ENCODE measurements at regions not wholly inside any gene's neighbourhood (a gene's known extent, or its start where the extent isn't known, plus 50 kb on each side); places are given as distances from the start of the nearest gene placed in this dataset.

GRCh38 chr21:21734088-21734487 lies 735.9 kb downstream of the NCAM2 start:
- H3K9me3 ChIP-seq: no peaks in the 10 kb centered on the region
- WGBS (ENCODE audit: missing lambda C conversion rate): 13% methylated on average over 1 of the region's 1 CpG
- no peak for TF ChIP-seq CEBPB (IDR thresholded peaks at IDR 0.05)
- no peak for TF ChIP-seq ZSCAN20 (CRISPR knock-in tag; IDR thresholded peaks at IDR 0.05)
- TF ChIP-seq HOXB5 (CRISPR knock-in tag; IDR thresholded peaks at IDR 0.05): no peak
- TF ChIP-seq MYC (IDR thresholded peaks at IDR 0.05; ENCODE audit: borderline replicate concordance, low read length): no peak
- no peak for TF ChIP-seq HDAC2 (IDR thresholded peaks at IDR 0.05)
- TF ChIP-seq TP53 (CRISPR knock-in tag; IDR thresholded peaks at IDR 0.05): no peak
- TF ChIP-seq REST (IDR thresholded peaks at IDR 0.05): no peak
- TF ChIP-seq FOSL2 (IDR thresholded peaks at IDR 0.05): no peak
- TF ChIP-seq FOSL2 (CRISPR knock-in tag; IDR thresholded peaks at IDR 0.05): no peak
- TF ChIP-seq EP300 (IDR thresholded peaks at IDR 0.05): no peak
- no peak for TF ChIP-seq MAX (IDR thresholded peaks at IDR 0.05)
- TF ChIP-seq CHD4 (IDR thresholded peaks at IDR 0.05; ENCODE audit: borderline replicate concordance): no peak
- TF ChIP-seq PHF8 (IDR thresholded peaks at IDR 0.05; ENCODE audit: borderline replicate concordance, low read depth): no peak
- TF ChIP-seq BHLHE40 (IDR thresholded peaks at IDR 0.05; ENCODE audit: low read depth, low read length): no peak
- no peak for TF ChIP-seq PBX3 (IDR thresholded peaks at IDR 0.05)
- TF ChIP-seq RNF2 (IDR thresholded peaks at IDR 0.05; ENCODE audit: borderline replicate concordance, low read depth): no peak
- TF ChIP-seq KDM5A (IDR thresholded peaks at IDR 0.05): no peak
- TF ChIP-seq, protein P1, sequence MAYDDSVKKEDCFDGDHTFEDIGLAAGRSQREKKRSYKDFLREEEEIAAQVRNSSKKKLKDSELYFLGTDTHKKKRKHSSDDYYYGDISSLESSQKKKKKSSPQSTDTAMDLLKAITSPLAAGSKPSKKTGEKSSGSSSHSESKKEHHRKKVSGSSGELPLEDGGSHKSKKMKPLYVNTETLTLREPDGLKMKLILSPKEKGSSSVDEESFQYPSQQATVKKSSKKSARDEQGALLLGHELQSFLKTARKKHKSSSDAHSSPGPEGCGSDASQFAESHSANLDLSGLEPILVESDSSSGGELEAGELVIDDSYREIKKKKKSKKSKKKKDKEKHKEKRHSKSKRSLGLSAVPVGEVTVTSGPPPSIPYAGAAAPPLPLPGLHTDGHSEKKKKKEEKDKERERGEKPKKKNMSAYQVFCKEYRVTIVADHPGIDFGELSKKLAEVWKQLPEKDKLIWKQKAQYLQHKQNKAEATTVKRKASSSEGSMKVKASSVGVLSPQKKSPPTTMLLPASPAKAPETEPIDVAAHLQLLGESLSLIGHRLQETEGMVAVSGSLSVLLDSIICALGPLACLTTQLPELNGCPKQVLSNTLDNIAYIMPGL (CRISPR knock-in tag; IDR thresholded peaks at IDR 0.05; ENCODE audit: borderline replicate concordance): no peak
- no peaks in the 10 kb centered on the region for H3K4me1 ChIP-seq
- ATAC-seq (no peak), FAIRE-seq (no peak), DNase-seq (ENCODE audit: low read depth in 1 of 2, low spot score in 1 of 2) (no peak)
- H3K4me2 ChIP-seq: no peak overlapping the region
- no peak overlapping the region for H3K4me3 ChIP-seq
- no peak overlapping the region for H3K27ac ChIP-seq
- ChIA-PET CTCF (no interaction called here), POLR2A (no interaction called here)

- DNase-seq (ENCODE audit: low read depth in 1 of 2, low spot score in 1 of 2) (no peak), FAIRE-seq (no peak), ATAC-seq (no peak)
- 0% methylated on average over 5 of the region's 7 CpGs for WGBS (ENCODE audit: missing lambda C conversion rate)
- CTCF ChIA-PET: no interaction called here
- no peak overlapping the region for H3K27ac ChIP-seq
- no peak overlapping the region for H3K4me3 ChIP-seq
- no peaks in the 10 kb centered on the region for H3K9me3 ChIP-seq
- H3K4me1 ChIP-seq: no peaks in the 10 kb centered on the region
- no peak overlapping the region for H3K4me2 ChIP-seq
- POLR2A ChIA-PET: no interaction called here
- TF ChIP-seq BCL3 (IDR thresholded peaks at IDR 0.05) (no peak), NPAS2 (CRISPR knock-in tag; IDR thresholded peaks at IDR 0.05; ENCODE audit: borderline replicate concordance) (no peak), RARB (CRISPR knock-in tag; IDR thresholded peaks at IDR 0.05) (no peak), HEYL (CRISPR knock-in tag; IDR thresholded peaks at IDR 0.05) (no peak), PBX3 (IDR thresholded peaks at IDR 0.05) (no peak), RAD21 (conservative IDR thresholded peaks at IDR 0.05 in 1 of 2, IDR thresholded peaks at IDR 0.05 in 1 of 2) (no peak), HDAC2 (IDR thresholded peaks at IDR 0.05) (no peak), HOXB13 (CRISPR knock-in tag; IDR thresholded peaks at IDR 0.05; ENCODE audit: low read depth) (no peak), RCOR1 (IDR thresholded peaks at IDR 0.05; ENCODE audit: low read depth, low read length) (no peak)
- TF ChIP-seq, protein P1 (CRISPR knock-in tag; IDR thresholded peaks at IDR 0.05; ENCODE audit: borderline replicate concordance): no peak
Measured at GRCh38 chr21:21737186-21737585, 739.0 kb downstream of the NCAM2 start.
